PC-9 (cell line): ENCODE measurements at regions not wholly inside any gene's neighbourhood (a gene's known extent, or its start where the extent isn't known, plus 50 kb on each side); places are given as distances from the start of the nearest gene placed in this dataset.

Experiments used
- BruUV-seq: library from RNA; stranded (reverse); fragments of 400-500 nt; replicated peaks from 2 replicates; lab custom pipeline; 2021; lab: Mats Ljungman, UMichigan
- CTCF ChIA-PET: fragments of 300-600 bp; sonication (Branson Sonifier 250); formaldehyde crosslinking; loops from one replicate; lab custom pipeline; 2022; ENCODE audit warnings: antibody characterized with exemption; lab: Charles Lee
- POLR2A ChIA-PET: fragments of 300-600 bp; sonication (Branson Sonifier 250); formaldehyde crosslinking; loops from one replicate; lab custom pipeline; 2022; ENCODE audit warnings: antibody characterized with exemption; ENCODE audit not compliant: unreplicated experiment; lab: Charles Lee
- DNase-seq, 2 experiments: peaks; one replicate each; pipeline versions ENCODE4 v3.0.0 to v3.0.0-alpha.2; 2015 to 2022; ENCODE audit warnings: mixed read lengths in 1 of 2
- H2AFZ ChIP-seq: fragments of 200-600 bp; sonication (generic); 2 replicates; pipeline ENCODE4 v1.8.1; 2017; ENCODE audit warnings: antibody characterized with exemption
- H3F3A ChIP-seq: fragments of 200-600 bp; sonication (generic); 2 replicates; pipeline ENCODE4 v1.8.1; 2017; ENCODE audit warnings: antibody characterized with exemption, mild to moderate bottlenecking, low read depth; ENCODE audit not compliant: insufficient read depth
- H3K27ac ChIP-seq: fragments of 200-600 bp; sonication (generic); 2 replicates; pipeline ENCODE4 v1.6.1; 2016; ENCODE audit warnings: mixed run types
- H3K27me3 ChIP-seq: fragments of 200-600 bp; sonication (generic); 2 replicates; pipeline ENCODE4 v1.6.1; 2016; ENCODE audit warnings: low read depth, mixed run types; ENCODE audit not compliant: insufficient read depth
- H3K36me3 ChIP-seq: fragments of 200-600 bp; sonication (generic); 2 replicates; pipeline ENCODE4 v1.6.1; 2016; ENCODE audit warnings: low read depth, mixed run types
- H3K4me1 ChIP-seq: fragments of 200-600 bp; sonication (generic); replicated peaks from 2 replicates; pipeline ENCODE4 v1.6.1; 2016; ENCODE audit warnings: mixed run types; ENCODE audit not compliant: insufficient read depth
- H3K4me2 ChIP-seq: fragments of 200-600 bp; sonication (generic); 2 replicates; pipeline ENCODE4 v1.6.1; 2017; ENCODE audit warnings: mixed run types
- H3K4me3 ChIP-seq: fragments of 200-600 bp; sonication (generic); 2 replicates; pipeline ENCODE4 v1.6.1; 2016; ENCODE audit warnings: mixed run types
- H3K79me2 ChIP-seq: fragments of 200-600 bp; sonication (generic); 2 replicates; pipeline ENCODE4 v1.6.1; 2017; ENCODE audit warnings: low read depth, mixed run types
- H3K9me2 ChIP-seq: fragments of 200-600 bp; sonication (generic); 2 replicates; pipeline ENCODE4 v1.8.1; 2017; ENCODE audit warnings: mild to moderate bottlenecking; ENCODE audit not compliant: insufficient read depth
- H3K9me3 ChIP-seq: fragments of 200-600 bp; sonication (generic); 2 replicates; pipeline ENCODE4 v1.8.1; 2016; ENCODE audit warnings: low read depth; ENCODE audit not compliant: insufficient read depth
- H4K20me1 ChIP-seq: fragments of 200-600 bp; sonication (generic); 2 replicates; pipeline ENCODE4 v1.8.1; 2017; ENCODE audit not compliant: insufficient read depth
- CTCF ChIP-seq: fragments of 200-600 bp; sonication (generic); conservative IDR thresholded peaks from 2 replicates; pipeline ENCODE4 v1.6.1; 2017; ENCODE audit warnings: mixed run types, antibody characterized with exemption, mild to moderate bottlenecking, moderate library complexity
- EZH2 ChIP-seq: fragments of 200-600 bp; sonication (generic); IDR thresholded peaks from 2 replicates; pipeline ENCODE4 v1.8.0; 2017; ENCODE audit warnings: antibody characterized with exemption, low read depth
- intact Hi-C: fragments of 100-400 bp; cut with micrococcal nuclease; formaldehyde crosslinking; loops from one replicate; pipeline ENCODE4 v1.10.0; 2022; ENCODE audit not compliant: unreplicated experiment

- 0 out of 2 replicates have a peak overlapping the region, but pooled peaks have one; percentile 9 for H3K27ac ChIP-seq
- BruUV-seq, result no TSS peak
- H3K27me3 ChIP-seq, result no peaks in the 10 kb centered on the region
- H3K4me3 ChIP-seq, result no peak overlapping the region
- peaks cover 32% of the 10 kb centered on the region for H3K9me3 ChIP-seq
- no peak for DNase-seq
- H3F3A ChIP-seq, result peaks cover 41% of the 10 kb centered on the region
- no peaks in the 10 kb centered on the region for H3K9me2 ChIP-seq
- H4K20me1 ChIP-seq, result no peaks in the 10 kb centered on the region
- POLR2A ChIA-PET, result no interaction called here
- no peak overlapping the region for H3K4me2 ChIP-seq
- peaks cover 13% of the 10 kb centered on the region for H3K36me3 ChIP-seq
- no peaks in the 10 kb centered on the region for H3K79me2 ChIP-seq
- peaks cover 77% of the 10 kb centered on the region for H3K4me1 ChIP-seq
- no peak for TF ChIP-seq CTCF
- TF ChIP-seq EZH2, result no peak
- CTCF ChIA-PET, result interaction anchor here (0.5 kb wide), 1 partner anchor 23 kb away, joined by 4 read pairs; no protein-coding TSS in a partner anchor
- intact Hi-C loops, result no loop called here
- no peak overlapping the region for H2AFZ ChIP-seq
These were observed 102.5 kb upstream of the ITPRID2 start for GRCh38 chr2:181788897-181789555.

- TF ChIP-seq CTCF (no peak), EZH2 (no peak)
- DNase-seq, result no peak
- Histone ChIP-seq H3K27ac (peak overlapping the region; percentile 94), H3K4me3 (no peak overlapping the region), H4K20me1 (no peaks in the 10 kb centered on the region), H3K4me2 (no peak overlapping the region), H3F3A (peaks cover 41% of the 10 kb centered on the region), H3K9me2 (no peaks in the 10 kb centered on the region), H3K4me1 (peaks cover 68% of the 10 kb centered on the region), H3K9me3 (peaks cover 36% of the 10 kb centered on the region), H3K27me3 (no peaks in the 10 kb centered on the region), H3K36me3 (peaks cover 13% of the 10 kb centered on the region), H3K79me2 (no peaks in the 10 kb centered on the region), H2AFZ (no peak overlapping the region)
- no TSS peak for BruUV-seq
- ChIA-PET CTCF (interaction anchor here (1.2 kb wide), 1 partner anchor 47 kb away, joined by 5 read pairs; no protein-coding TSS in a partner anchor), POLR2A (no interaction called here)
- intact Hi-C loops, result loop anchor here (2.0 kb wide), 2 partner anchors 37 to 287 kb away; no protein-coding TSS in a partner anchor
These were observed 101.6 kb upstream of the ITPRID2 start for GRCh38 chr2:181789827-181790448.

- Histone ChIP-seq H3F3A (peaks cover 30% of the 10 kb centered on the region), H3K4me1 (peaks cover 57% of the 10 kb centered on the region), H3K36me3 (peaks cover 9% of the 10 kb centered on the region; the same call in 1 of the 2 replicates), H3K79me2 (no peaks in the 10 kb centered on the region), H3K4me3 (peak overlapping the region; percentile 5; the same call in 1 of the 2 replicates), H3K27ac (peak overlapping the region; percentile 94), H2AFZ (peak overlapping the region; percentile 54; the same call in 1 of the 2 replicates), H3K4me2 (peak overlapping the region; percentile 60), H3K9me3 (peaks cover 32% of the 10 kb centered on the region; the same call in 1 of the 2 replicates), H3K9me2 (no peaks in the 10 kb centered on the region), H4K20me1 (no peaks in the 10 kb centered on the region), H3K27me3 (no peaks in the 10 kb centered on the region)
- BruUV-seq, result TSS peak; percentile 83
- POLR2A ChIA-PET, result interaction anchor here (0.6 to 0.7 kb wide), 3 partner anchors 177 to 865 kb away, joined by 3 to 12 read pairs (median 3); no protein-coding TSS in a partner anchor
- CTCF ChIA-PET, result interaction anchor here (1.2 kb wide), 1 partner anchor 48 kb away, joined by 5 read pairs; no protein-coding TSS in a partner anchor
- peak; percentile 60 to 100 for DNase-seq
- intact Hi-C loops, result loop anchor here (1.0 to 2.0 kb wide), 6 partner anchors 20 to 286 kb away; partner anchors contain the start of gene ITPRID2
- no peak for TF ChIP-seq EZH2
- no peak for TF ChIP-seq CTCF
These were observed 100.5 kb upstream of the ITPRID2 start for GRCh38 chr2:181790716-181791649.
